ENCODE measurements at regions not wholly inside any gene's neighbourhood (a gene's known extent, or its start where the extent isn't known, plus 50 kb on each side); places are given as distances from the start of the nearest gene placed in this dataset.

GRCh38 chr6:16857969-16858592, 96.8 kb upstream of the ATXN1 start:
- DNase-seq (ENCODE audit: low read depth) = no peak

DNA sequence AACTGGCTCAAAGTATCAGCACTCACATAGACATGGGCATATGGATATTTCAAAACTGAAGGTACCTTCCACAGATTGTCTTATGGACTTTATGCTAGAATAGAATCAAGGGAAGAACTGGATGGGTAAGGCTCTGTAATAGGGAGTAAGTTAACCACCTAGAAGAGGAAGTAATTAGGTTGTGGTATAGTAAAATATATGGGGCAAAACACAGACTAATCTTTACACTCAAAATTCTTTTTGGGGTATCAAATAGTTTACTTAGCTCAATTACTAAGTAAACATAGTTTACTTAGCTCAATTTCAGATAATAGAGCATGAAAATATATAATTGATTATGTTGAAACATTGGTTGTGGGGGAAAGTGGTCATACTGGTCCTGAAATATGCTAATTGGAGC, 94.2 kb upstream of the ATXN1 start:
- DNase-seq (ENCODE audit: low read depth) = no peak

DNA sequence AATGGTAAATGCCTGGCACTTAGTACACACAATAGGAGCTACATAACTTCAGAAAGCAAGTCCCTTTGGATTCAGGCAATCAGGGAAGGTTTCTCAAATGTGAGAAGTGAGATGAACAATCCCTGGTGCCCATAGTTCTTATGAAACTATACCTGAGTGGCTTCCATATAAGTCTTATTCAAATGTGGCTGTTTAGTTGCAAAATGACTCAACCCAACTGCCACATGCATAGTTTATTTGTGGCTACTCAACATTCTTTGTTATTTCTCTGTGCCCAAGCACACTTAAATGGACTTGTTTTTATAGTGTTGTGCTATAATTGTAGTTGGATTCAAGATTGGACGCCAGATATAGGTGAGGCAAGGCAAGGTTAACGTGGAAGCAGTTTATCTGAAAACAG, 93.7 kb upstream of the ATXN1 start:
- no peak for DNase-seq (ENCODE audit: low read depth)

GRCh38 chr6:16852671-16853070, 91.4 kb upstream of the ATXN1 start:
- no peak for DNase-seq (ENCODE audit: low read depth)

DNA sequence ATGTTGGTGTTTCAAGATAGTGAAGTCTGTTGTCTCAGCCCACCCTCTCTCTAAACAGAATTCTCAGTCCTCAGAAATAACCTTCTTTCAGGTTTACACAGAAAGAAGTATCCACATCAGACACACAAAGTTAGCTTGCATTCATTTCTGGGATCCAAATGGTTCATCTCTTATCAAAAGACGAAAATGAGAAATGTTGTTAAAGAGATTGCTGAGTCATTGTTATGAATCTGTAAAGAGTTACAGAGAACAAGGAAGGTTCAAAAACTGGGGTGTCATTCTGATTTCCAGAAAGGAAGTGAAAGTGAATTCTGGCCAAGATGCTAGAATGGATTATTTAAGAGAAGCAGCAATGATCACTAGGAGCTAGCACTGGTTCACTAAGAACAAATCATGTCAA, 90.5 kb upstream of the ATXN1 start:
- no peak for DNase-seq (ENCODE audit: low read depth)

DNA sequence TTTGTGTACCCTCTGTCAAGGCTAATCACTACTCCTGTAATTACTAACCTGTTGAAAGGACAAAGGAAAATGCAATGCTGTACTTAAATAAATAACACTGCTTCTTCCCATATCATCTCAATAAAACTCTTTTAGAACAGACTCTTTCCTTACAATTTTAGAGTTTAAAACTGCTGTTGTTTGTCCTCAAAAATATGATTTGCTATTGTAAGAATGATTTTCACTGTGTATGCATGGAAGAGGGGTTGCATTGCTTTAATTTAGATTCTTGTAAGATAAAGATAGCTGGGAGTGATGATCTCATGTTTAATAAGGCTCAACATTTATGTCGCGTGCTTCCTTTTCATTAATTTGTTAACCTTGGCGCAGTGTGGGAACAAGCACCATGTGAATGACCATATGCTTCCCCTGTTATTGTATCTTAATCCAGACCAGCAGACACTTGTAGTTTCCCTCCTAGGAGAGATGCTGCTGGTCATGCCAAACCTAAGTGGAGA, 89.8 kb upstream of the ATXN1 start:
- DNase-seq (ENCODE audit: low read depth) = no peak

DNA sequence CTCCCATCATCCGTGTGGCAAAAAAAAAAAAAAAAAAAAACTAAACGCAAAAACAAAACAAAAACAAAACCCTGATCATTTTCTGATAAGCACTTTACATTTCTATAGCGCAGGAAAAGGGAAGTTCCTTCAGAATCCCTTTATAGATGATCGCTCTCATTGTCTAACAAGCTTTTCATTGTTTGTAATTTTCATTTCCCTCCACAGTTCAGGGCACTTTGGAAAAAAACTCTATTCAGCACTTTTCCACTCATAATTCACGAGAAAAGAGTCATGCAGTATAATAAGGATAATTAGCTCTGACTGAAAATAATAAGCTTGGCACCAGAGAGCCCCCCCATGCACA, 89.4 kb upstream of the ATXN1 start:
- DNase-seq (ENCODE audit: low read depth) = no peak

- DNase-seq (ENCODE audit: low read depth) = peak; percentile 87
Measured at GRCh38 chr6:16849988-16850680, 88.9 kb upstream of the ATXN1 start.

- peak; percentile 91 for DNase-seq (ENCODE audit: low read depth)
Measured at GRCh38 chr6:16849280-16849987, 88.2 kb upstream of the ATXN1 start.

- no peak for DNase-seq (ENCODE audit: low read depth)
Measured at GRCh38 chr6:16846399-16846778, 85.1 kb upstream of the ATXN1 start.

GRCh38 chr6:16844183-16844582, 82.9 kb upstream of the ATXN1 start:
- no peak for DNase-seq (ENCODE audit: low read depth)

GRCh38 chr6:16842676-16843075, 81.4 kb upstream of the ATXN1 start:
- no peak for DNase-seq (ENCODE audit: low read depth)

DNA sequence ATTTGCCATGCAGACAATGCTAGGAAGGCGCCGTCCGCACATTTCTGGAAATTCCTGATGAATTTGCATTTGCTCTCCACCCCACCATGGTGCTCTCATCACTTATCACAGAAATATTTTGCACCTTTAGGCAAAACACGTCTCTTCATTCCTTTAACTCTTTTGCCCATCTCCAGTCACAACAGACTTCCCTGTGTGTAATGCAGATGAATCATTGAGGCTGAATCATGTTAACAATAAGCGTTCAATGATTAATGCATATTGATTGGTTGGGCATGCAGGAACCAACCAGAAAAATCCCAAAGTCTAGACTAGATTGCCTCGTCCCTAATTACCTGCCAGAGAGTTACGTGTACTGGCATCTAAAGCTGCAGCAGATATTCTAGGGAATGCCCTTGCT, 80.0 kb upstream of the ATXN1 start:
- DNase-seq (ENCODE audit: low read depth) = no peak

- DNase-seq (ENCODE audit: low read depth) = no peak
Measured at GRCh38 chr6:16840725-16841124, 79.5 kb upstream of the ATXN1 start.

DNA sequence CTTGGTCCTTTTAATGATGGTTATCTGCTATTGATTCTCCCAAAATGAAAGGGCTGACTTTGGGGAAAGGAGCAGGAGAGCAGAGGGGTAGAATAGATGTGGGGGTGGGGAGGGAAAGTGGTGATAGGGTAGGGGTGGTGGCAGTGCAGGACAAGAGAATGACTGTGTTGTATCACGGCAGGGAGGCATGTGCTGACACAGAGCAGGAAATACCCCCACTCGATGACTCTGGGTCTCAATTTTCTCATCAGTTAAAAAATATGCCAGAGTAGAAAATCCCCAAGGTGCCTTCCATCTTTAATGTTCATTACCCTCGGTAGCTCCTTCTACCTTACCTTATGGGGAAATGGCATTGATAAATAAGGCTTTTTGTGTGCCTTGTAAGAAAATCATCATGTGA, 79.0 kb upstream of the ATXN1 start:
- no peak for DNase-seq (ENCODE audit: low read depth)

DNA sequence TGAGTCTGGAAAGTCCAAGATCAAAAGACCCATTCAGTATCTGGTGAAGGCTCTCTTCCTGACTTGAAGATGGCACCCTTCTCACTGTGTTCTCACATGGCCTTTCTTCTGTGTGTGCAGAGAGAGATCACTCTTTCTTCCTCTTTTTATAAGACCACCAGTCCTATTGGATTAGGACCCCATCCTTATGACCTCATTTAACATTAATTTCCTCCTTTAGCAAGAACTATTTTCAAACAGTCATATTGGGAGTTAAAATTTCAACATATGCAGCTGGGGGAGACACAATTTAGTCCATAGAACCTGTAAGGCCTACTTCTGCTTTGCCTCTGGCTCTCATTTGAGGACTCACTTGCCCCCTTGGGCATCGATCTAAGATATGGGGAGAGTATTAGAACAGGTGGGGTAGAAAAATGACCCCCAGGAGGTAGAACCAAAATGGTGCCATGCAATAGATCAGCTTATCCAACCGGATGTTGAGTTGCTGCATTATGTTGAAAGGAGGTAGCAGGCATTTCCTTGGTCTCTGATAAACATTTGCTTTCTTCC, 78.4 kb upstream of the ATXN1 start:
- no peak for DNase-seq (ENCODE audit: low read depth)

- DNase-seq (ENCODE audit: low read depth) = no peak
Measured at GRCh38 chr6:16837217-16837972, 76.1 kb upstream of the ATXN1 start.

- DNase-seq (ENCODE audit: low read depth) = peak; percentile 82
Measured at GRCh38 chr6:16836144-16836981, 75.1 kb upstream of the ATXN1 start.

GRCh38 chr6:16834242-16834641, 73.0 kb upstream of the ATXN1 start:
- DNase-seq (ENCODE audit: low read depth) = no peak

GRCh38 chr6:16832721-16833120, 71.5 kb upstream of the ATXN1 start:
- DNase-seq (ENCODE audit: low read depth) = no peak
